ENCODE measurements at regions not wholly inside any gene's neighbourhood (a gene's known extent, or its start where the extent isn't known, plus 50 kb on each side); places are given as distances from the start of the nearest gene placed in this dataset.

- FAIRE-seq (no peak), DNase-seq (no peak)
- Histone ChIP-seq H3K9ac (ENCODE audit: low read length in 3 of 3) (no peak overlapping the region), H3K27ac (ENCODE audit: low read depth in 2 of 2, low read length in 2 of 2) (no peak overlapping the region), H3K27me3 (ENCODE audit: control insufficient read depth, insufficient read depth, low read length) (no peaks in the 10 kb centered on the region), H3K4me1 (ENCODE audit: control insufficient read depth in 2 of 3, insufficient read depth in 2 of 3, low read depth in 1 of 3, low read length in 3 of 3) (no peaks in the 10 kb centered on the region), H3K9me3 (ENCODE audit: control insufficient read depth in 2 of 3, insufficient read depth in 1 of 3, low read length in 3 of 3) (no peaks in the 10 kb centered on the region), H3K36me3 (ENCODE audit: control insufficient read depth in 2 of 3, insufficient read depth in 3 of 3, low read length in 3 of 3) (no peaks in the 10 kb centered on the region), H3K4me3 (ENCODE audit: low read length in 3 of 3) (no peak overlapping the region)
- intact Hi-C loops (cut with DNase I), result no loop called here
- no peak for TF ChIP-seq CTCF (IDR thresholded peaks at IDR 0.05; ENCODE audit: borderline replicate concordance, extremely low read depth, insufficient read depth)
Observed at GRCh38 chr7:115805458-115805857, 225.1 kb downstream of the TFEC start.

GRCh38 chr7:115802415-115802814 is 228.1 kb downstream of the TFEC start:
- H3K4me1 ChIP-seq (ENCODE audit: control insufficient read depth in 2 of 3, insufficient read depth in 2 of 3, low read depth in 1 of 3, low read length in 3 of 3), result no peaks in the 10 kb centered on the region
- H3K4me3 ChIP-seq (ENCODE audit: low read length in 3 of 3), result no peak overlapping the region
- no peak overlapping the region for H3K9ac ChIP-seq (ENCODE audit: low read length in 3 of 3)
- H3K36me3 ChIP-seq (ENCODE audit: control insufficient read depth in 2 of 3, insufficient read depth in 3 of 3, low read length in 3 of 3), result no peaks in the 10 kb centered on the region
- no peak for TF ChIP-seq CTCF (IDR thresholded peaks at IDR 0.05; ENCODE audit: borderline replicate concordance, extremely low read depth, insufficient read depth)
- no peaks in the 10 kb centered on the region for H3K9me3 ChIP-seq (ENCODE audit: control insufficient read depth in 2 of 3, insufficient read depth in 1 of 3, low read length in 3 of 3)
- intact Hi-C loops (cut with DNase I), result no loop called here
- DNase-seq (no peak), FAIRE-seq (no peak)
- no peak overlapping the region for H3K27ac ChIP-seq (ENCODE audit: low read depth in 2 of 2, low read length in 2 of 2)
- H3K27me3 ChIP-seq (ENCODE audit: control insufficient read depth, insufficient read depth, low read length), result no peaks in the 10 kb centered on the region

- intact Hi-C loops (cut with DNase I), result no loop called here
- no peak overlapping the region for H3K9ac ChIP-seq (ENCODE audit: low read length in 3 of 3)
- DNase-seq (no peak), FAIRE-seq (no peak)
- no peaks in the 10 kb centered on the region for H3K9me3 ChIP-seq (ENCODE audit: control insufficient read depth in 2 of 3, insufficient read depth in 1 of 3, low read length in 3 of 3)
- no peaks in the 10 kb centered on the region for H3K4me1 ChIP-seq (ENCODE audit: control insufficient read depth in 2 of 3, insufficient read depth in 2 of 3, low read depth in 1 of 3, low read length in 3 of 3)
- no peaks in the 10 kb centered on the region for H3K36me3 ChIP-seq (ENCODE audit: control insufficient read depth in 2 of 3, insufficient read depth in 3 of 3, low read length in 3 of 3)
- H3K27ac ChIP-seq (ENCODE audit: low read depth in 2 of 2, low read length in 2 of 2), result no peak overlapping the region
- no peak overlapping the region for H3K4me3 ChIP-seq (ENCODE audit: low read length in 3 of 3)
- no peaks in the 10 kb centered on the region for H3K27me3 ChIP-seq (ENCODE audit: control insufficient read depth, insufficient read depth, low read length)
- TF ChIP-seq CTCF (IDR thresholded peaks at IDR 0.05; ENCODE audit: borderline replicate concordance, extremely low read depth, insufficient read depth), result no peak
Observed at GRCh38 chr7:115799430-115799829, 231.1 kb downstream of the TFEC start.

- no peak for FAIRE-seq
- no peak overlapping the region for H3K27ac ChIP-seq (ENCODE audit: low read depth in 2 of 2, low read length in 2 of 2)
- intact Hi-C loops (cut with DNase I), result no loop called here
Observed at GRCh38 chr7:115793958-115794702, 236.4 kb downstream of the TFEC start.

More at GRCh38 chr7:115793958-115794702, 236.4 kb downstream of the TFEC start:
- Histone ChIP-seq H3K4me3 (ENCODE audit: low read length in 3 of 3) (no peak overlapping the region), H3K9ac (ENCODE audit: low read length in 3 of 3) (no peak overlapping the region), H3K9me3 (ENCODE audit: control insufficient read depth in 2 of 3, insufficient read depth in 1 of 3, low read length in 3 of 3) (no peaks in the 10 kb centered on the region), H3K4me1 (ENCODE audit: control insufficient read depth in 2 of 3, insufficient read depth in 2 of 3, low read depth in 1 of 3, low read length in 3 of 3) (no peaks in the 10 kb centered on the region), H3K36me3 (ENCODE audit: control insufficient read depth in 2 of 3, insufficient read depth in 3 of 3, low read length in 3 of 3) (no peaks in the 10 kb centered on the region), H3K27me3 (ENCODE audit: control insufficient read depth, insufficient read depth, low read length) (no peaks in the 10 kb centered on the region)
- no peak for DNase-seq
- no peak for TF ChIP-seq CTCF (IDR thresholded peaks at IDR 0.05; ENCODE audit: borderline replicate concordance, extremely low read depth, insufficient read depth)
